ENCODE measurements at regions not wholly inside any gene's neighbourhood (a gene's known extent, or its start where the extent isn't known, plus 50 kb on each side); places are given as distances from the start of the nearest gene placed in this dataset.

GRCh38 chr6:90816764-90817163 lies 229.9 kb upstream of the MAP3K7 start:
- no peak for TF ChIP-seq CTCF (IDR thresholded peaks at IDR 0.05)
- TF ChIP-seq POLR2AphosphoS5 (IDR thresholded peaks at IDR 0.05) = no peak
- no peak for TF ChIP-seq POLR2A (IDR thresholded peaks at IDR 0.05)

Data from upper lobe of left lung (tissue), 4 donors.